ENCODE measurements at regions not wholly inside any gene's neighbourhood (a gene's known extent, or its start where the extent isn't known, plus 50 kb on each side); places are given as distances from the start of the nearest gene placed in this dataset.
"Not testable (repeated sequence)": the region's sequence is repeated elsewhere in the genome, so short reads cannot be mapped to it uniquely, and the experiment has no call there.

- no peak for DNase-seq
These were observed 153.4 kb upstream of the SALL4 start for GRCh38 chr20:51955756-51956155.

GRCh38 chr20:51953731-51954340 lies 151.5 kb upstream of the SALL4 start:
- no peak for DNase-seq

DNA sequence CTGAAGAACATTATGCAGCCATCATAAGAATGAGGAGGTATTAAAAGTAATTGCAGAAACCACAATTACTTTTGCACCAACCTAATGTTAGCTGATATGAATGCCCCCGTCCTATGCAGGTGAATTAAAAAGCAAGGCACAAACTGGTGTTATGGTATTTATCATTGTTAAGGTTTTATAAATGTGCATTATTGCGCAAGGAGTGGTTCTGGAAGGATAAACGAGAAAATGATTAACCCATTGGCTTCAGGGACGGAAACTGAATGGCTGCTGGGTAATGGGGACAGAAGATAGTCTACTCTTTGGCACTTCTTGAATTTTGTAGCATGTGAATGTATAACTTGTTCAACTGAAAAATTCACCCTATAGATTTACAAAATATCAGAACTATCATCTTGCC lies 148.6 kb upstream of the SALL4 start:
- no peak for DNase-seq

DNA sequence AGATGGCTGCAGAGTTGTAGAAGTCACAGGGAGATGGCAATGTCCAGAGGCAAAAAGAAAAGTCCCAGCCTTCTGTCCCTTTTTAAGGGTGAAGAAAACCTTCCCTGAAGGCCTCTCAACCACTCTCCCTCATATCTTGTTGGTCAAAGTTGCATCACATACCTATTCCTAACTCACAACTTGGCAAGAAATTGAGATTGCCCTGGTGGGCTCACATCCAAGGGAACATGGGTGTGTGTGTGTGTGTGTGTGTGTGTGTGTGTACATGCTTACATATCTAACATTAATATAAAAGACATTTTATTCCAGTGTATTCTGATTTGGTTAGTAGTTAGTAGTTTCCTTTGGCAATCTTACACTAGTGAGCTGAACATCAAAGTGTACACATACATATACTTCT lies 144.3 kb upstream of the SALL4 start:
- no peak for DNase-seq

DNA sequence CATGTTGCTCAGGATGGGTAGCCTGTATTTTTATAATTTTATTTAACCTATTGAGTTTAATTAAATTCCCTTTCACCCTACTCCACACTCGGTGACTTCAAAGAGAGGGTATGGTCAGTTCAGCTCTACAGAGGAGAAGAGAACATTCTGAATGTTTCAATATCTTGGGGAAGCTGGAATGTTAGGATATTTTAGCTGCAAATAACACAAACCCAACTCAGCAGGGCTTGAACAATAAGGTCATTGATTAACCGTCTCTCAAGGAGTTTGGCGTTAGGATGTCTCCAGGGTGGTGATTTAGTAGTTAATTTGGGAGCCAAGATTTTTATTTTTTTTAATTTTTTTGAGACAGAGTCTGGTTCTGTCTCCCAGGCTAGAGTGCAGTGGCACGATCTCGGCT lies 143.6 kb upstream of the SALL4 start:
- DNase-seq, result no peak

- no peak for DNase-seq
These were observed 142.9 kb upstream of the SALL4 start for GRCh38 chr20:51945177-51945576.

DNA sequence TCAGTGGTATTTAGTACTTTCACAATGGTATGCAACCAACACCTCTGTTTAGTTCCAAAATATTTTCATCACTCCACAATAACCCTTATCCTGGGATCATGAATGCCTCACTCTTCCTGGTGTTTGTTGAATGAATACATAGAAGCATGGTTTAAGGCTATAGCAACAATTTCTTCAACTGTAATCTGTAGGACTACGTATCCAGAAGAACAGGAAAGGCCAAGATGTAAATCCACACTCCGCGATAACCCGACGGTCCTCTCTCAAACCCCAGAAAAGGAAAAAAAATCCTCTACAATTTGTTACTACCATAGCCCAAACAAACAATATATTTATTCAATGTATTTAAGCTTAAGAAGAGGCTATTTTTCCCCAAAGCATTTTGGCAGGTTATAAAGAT lies 141.4 kb upstream of the SALL4 start:
- DNase-seq, result no peak

- not testable (repeated sequence) for DNase-seq
These were observed 141.0 kb upstream of the SALL4 start for GRCh38 chr20:51943326-51943725.

GRCh38 chr20:51941503-51941902 lies 139.2 kb upstream of the SALL4 start:
- no peak for DNase-seq

DNA sequence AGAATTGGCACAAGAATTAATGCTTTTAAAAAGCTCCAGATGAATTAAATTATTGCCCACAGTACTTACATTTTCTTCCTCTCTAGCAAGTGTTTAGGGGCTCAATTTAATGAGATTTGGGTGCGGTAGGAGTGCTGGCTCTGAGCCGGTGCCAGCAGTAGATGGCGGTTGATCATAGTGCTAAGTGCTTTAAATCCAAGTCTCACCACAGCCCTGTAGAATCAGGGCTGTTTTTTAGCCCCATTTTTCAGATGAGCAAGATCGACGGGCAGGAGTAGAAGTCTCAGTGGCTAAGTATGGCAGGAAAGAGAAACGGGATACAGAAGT lies 136.9 kb upstream of the SALL4 start:
- no peak for DNase-seq

GRCh38 chr20:51938559-51939258 lies 136.4 kb upstream of the SALL4 start:
- DNase-seq, result no peak

DNA sequence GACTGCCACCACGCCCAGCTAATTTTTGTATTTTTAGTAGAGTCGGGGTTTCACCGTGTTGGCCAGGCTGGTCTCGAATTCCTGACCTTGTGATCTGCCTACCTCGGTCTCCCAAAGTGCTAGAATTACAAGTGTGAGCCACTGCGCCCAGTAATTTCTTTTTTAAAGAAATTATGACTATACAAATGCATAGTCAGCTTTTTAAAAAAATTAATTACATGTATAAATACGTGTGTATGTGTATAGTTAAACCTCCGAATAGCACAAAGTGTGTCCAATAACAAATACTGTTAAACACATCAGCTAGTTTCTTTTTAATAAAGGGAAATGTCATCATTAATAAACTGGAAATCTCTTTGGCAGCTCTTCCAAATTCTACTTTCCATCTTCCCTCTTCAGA lies 135.5 kb upstream of the SALL4 start:
- DNase-seq, result no peak

- peak; percentile 21 for DNase-seq
These were observed 134.1 kb upstream of the SALL4 start for GRCh38 chr20:51936377-51936776.

GRCh38 chr20:51935003-51935358 lies 132.7 kb upstream of the SALL4 start:
- peak; percentile 49 for DNase-seq

- peak; percentile 43 for DNase-seq
These were observed 132.1 kb upstream of the SALL4 start for GRCh38 chr20:51934301-51935002.

DNA sequence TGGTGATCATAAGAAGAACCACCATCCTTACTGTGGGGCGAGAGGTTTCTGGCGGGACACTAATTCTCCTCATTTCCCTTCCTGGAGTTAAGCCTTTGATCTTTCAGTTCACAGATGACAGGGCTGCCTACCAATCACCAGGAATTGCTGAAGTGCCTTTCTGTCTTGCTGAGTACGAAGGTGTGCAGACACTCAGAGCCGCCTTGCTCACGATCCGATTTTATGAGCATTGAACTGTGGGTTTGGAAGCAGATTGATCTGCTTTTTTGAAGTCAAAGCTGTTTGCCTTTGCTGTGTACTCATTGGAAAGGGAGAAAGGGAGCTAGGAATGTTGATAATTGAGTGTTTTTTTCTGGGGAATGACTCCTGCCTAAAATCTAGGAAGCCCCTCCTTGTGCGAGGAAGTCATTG lies 129.1 kb upstream of the SALL4 start:
- DNase-seq, result no peak

DNA sequence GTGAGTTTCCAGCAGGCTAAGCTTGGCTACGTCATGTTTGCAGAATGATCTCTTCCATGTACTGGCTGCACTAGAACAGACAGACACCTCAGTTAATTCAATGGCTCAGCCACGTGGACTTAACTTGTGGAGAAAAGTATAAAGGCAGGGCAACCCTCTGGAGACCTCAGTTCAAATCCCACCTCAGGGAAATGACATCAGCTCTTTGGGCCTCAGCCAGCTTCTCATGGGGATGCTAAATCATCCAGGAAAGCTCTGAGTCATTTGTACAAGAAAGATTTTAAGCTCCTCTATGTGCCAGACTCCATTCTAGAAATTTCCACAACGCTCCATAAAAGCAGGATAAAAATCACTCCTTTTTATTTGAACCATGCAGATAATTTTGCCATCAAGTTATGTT lies 128.5 kb upstream of the SALL4 start:
- no peak for DNase-seq

DNA sequence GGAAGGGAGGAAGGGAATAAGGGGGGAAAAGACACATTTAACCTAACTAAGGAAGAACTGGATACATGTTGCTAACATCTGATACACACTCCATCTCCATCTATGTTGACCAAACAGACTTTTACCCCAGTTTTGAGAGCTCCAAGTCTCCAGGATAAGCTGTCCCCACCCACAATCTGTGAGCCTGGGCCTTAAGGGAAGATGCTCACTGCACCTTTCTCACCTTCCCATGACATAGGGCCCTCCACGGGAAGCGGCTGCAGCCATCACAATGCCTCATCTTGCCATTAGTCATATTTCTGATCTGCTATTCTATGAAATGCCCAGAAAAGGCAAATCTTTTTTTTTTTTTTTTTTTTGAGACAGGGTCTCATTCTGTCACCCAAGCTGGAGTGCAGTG lies 126.6 kb upstream of the SALL4 start:
- DNase-seq, result no peak

DNA sequence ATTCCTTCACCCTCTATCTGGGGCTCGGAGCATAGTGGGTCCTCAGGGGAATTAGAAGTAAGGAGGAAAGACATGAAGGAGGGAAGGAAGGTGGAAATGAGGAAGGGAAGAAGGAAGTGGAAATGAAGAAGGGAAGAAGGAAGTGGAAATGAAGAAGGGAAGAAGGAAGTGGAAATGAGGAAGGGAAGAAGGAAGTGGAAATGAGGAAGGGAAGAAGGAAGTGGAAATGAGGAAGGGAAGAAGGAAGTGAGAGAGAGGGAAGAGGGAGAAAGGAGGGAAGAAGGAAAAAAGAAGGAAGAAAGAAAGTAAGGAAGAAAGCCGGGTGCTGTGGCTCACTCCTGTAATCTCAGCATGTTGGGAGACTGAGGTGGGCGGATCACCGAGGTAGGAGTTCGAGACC lies 125.6 kb upstream of the SALL4 start:
- DNase-seq, result not testable (repeated sequence)

- no peak for DNase-seq
These were observed 124.5 kb upstream of the SALL4 start for GRCh38 chr20:51926670-51927305.

- no peak for DNase-seq
These were observed 122.2 kb upstream of the SALL4 start for GRCh38 chr20:51924509-51924908.

- no peak for DNase-seq
These were observed 121.3 kb upstream of the SALL4 start for GRCh38 chr20:51923633-51924032.

DNA sequence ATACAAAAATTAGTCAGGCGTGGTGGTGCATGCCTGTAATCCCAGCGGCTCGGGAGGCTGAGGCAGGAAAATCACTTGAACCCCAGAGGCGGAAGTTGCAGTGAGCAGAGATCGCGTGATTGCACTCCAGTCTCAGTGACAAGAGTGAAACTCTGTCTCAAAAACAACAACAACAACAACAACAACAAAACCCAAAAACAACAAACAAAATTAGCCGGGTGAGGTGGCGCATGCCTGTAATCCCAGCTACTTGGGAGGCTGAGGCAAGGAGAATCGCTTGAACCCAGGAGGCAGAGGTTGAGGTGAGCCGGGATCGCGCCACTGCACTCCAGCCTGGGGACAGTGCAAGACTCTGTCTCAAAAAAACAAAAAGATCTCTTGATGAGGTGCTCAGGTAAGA lies 120.5 kb upstream of the SALL4 start:
- DNase-seq, result not testable (repeated sequence)

GRCh38 chr20:51918561-51918960 lies 116.2 kb upstream of the SALL4 start:
- no peak for DNase-seq

Measured in NCI-H146 (cell line).